GM13977 (cell line): ENCODE measurements at regions not wholly inside any gene's neighbourhood (a gene's known extent, or its start where the extent isn't known, plus 50 kb on each side); places are given as distances from the start of the nearest gene placed in this dataset.

ENCODE experiments used
- DNase-seq: peaks from one replicate; pipeline ENCODE4 v3.0.0; 2012; ENCODE audit warnings: low spot score
- CTCF ChIP-seq: IDR thresholded peaks from 2 replicates; pipeline ENCODE4 v1.5.1; 2012; ENCODE audit warnings: mild to moderate bottlenecking, control low read depth; ENCODE audit not compliant: insufficient read depth; ENCODE audit errors: extremely low read depth, missing control alignments
- in situ Hi-C: fragments of 300-500 bp; cut with MboI; formaldehyde crosslinking; loops from one replicate; pipeline ENCODE4 v1.12.0; 2022; ENCODE audit warnings: low sequenced_read_pairs, low pct_unique_long_range_greater_than_20kb, mixed read lengths, inconsistent platforms; ENCODE audit not compliant: unreplicated experiment

GRCh38 chrX:96394598-96394997 is 290.0 kb upstream of the DIAPH2 start:
- TF ChIP-seq CTCF, result no peak
- in situ Hi-C loops, result no loop called here
- no peak for DNase-seq

GRCh38 chrX:96403446-96403845 is 281.2 kb upstream of the DIAPH2 start:
- in situ Hi-C loops, result no loop called here
- DNase-seq, result no peak
- TF ChIP-seq CTCF, result no peak

- in situ Hi-C loops, result no loop called here
- no peak for TF ChIP-seq CTCF
- DNase-seq, result no peak
These were observed 278.8 kb upstream of the DIAPH2 start for GRCh38 chrX:96405842-96406241.

- no peak for TF ChIP-seq CTCF
- in situ Hi-C loops, result no loop called here
- DNase-seq, result no peak
These were observed 277.6 kb upstream of the DIAPH2 start for GRCh38 chrX:96407072-96407471.

- DNase-seq, result no peak
- TF ChIP-seq CTCF, result no peak
- in situ Hi-C loops, result no loop called here
These were observed 277.1 kb upstream of the DIAPH2 start for GRCh38 chrX:96407501-96407900.

- in situ Hi-C loops, result no loop called here
- TF ChIP-seq CTCF, result no peak
- DNase-seq, result no peak
These were observed 276.7 kb upstream of the DIAPH2 start for GRCh38 chrX:96407981-96408380.

- no peak for TF ChIP-seq CTCF
- in situ Hi-C loops, result no loop called here
- DNase-seq, result no peak
These were observed 273.7 kb upstream of the DIAPH2 start for GRCh38 chrX:96410927-96411326.
